D721Med (cell line): ENCODE measurements at regions not wholly inside any gene's neighbourhood (a gene's known extent, or its start where the extent isn't known, plus 50 kb on each side); places are given as distances from the start of the nearest gene placed in this dataset.

Experiments used
- DNase-seq: peaks from one replicate; pipeline ENCODE4 v3.0.0; 2011; ENCODE audit warnings: low spot score; ENCODE audit not compliant: insufficient read length
- FAIRE-seq: peaks from 2 replicates; lab custom pipeline; 2011; peaks lifted over from hg19 to GRCh38; lab: Jason Lieb, UNC
- TF ChIP-seq, protein P1 (sequence below): IDR thresholded peaks from 2 replicates; pipeline ENCODE4 v1.5.1; 2012; ENCODE audit warnings: mild to moderate bottlenecking, control low read depth; ENCODE audit not compliant: insufficient read depth; ENCODE audit errors: missing control alignments

- DNase-seq, result no peak
- TF ChIP-seq, protein P1, sequence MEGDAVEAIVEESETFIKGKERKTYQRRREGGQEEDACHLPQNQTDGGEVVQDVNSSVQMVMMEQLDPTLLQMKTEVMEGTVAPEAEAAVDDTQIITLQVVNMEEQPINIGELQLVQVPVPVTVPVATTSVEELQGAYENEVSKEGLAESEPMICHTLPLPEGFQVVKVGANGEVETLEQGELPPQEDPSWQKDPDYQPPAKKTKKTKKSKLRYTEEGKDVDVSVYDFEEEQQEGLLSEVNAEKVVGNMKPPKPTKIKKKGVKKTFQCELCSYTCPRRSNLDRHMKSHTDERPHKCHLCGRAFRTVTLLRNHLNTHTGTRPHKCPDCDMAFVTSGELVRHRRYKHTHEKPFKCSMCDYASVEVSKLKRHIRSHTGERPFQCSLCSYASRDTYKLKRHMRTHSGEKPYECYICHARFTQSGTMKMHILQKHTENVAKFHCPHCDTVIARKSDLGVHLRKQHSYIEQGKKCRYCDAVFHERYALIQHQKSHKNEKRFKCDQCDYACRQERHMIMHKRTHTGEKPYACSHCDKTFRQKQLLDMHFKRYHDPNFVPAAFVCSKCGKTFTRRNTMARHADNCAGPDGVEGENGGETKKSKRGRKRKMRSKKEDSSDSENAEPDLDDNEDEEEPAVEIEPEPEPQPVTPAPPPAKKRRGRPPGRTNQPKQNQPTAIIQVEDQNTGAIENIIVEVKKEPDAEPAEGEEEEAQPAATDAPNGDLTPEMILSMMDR, result no peak
- no peak for FAIRE-seq
Observed at GRCh38 chr2:83534416-83534815, 924.7 kb downstream of the SUCLG1 start.

DNA sequence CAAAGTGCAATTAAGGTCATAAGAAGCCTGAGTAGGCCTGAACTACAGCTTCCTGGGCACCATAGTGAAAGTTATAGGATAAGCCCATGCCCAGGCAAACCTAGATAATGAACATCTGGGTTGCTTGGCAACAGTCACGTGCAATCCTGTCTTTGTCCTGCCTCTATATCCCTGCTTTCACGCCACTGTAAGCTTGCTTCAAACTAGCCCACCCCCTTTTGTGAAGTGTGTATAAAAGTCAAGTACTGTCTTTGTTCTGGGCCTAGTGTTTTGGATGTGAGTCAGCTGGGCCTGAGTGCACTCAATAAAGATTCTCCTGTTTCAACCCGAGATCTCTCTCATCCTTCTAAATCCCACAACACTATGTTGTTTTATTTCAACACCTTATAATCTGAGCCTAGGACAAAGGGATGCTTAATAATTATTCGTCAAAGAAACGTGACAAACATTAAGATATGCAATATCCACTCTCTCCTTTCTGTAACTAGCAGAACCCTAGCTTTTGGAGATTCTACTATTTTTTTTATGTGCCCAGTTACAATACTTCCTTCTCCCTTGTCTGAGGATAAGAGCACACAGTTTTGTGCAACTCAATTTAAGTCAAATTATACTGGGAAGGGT, 927.8 kb downstream of the SUCLG1 start:
- DNase-seq, result no peak
- no peak for FAIRE-seq
- TF ChIP-seq, protein P1, result no peak

DNA sequence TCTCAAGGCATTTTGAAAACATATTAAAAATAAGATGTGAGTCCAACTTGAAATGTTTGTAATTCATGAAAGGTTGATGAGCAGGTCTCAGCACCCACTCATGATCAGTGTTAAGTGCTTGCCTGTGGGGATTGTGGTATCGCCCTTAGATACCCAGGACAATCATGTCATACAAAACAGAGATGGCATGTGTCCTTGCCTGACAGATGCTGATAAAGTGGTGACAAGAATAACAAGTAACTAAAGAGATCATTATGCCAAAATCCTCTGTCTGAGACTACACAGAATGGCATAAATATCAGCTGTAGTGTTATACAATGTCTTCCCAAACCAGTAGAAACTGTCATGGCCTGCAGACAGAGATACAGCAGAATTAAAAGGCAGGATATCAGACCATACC, 930.3 kb downstream of the SUCLG1 start:
- FAIRE-seq (no peak), DNase-seq (no peak)
- TF ChIP-seq, protein P1, result no peak

GRCh38 chr2:83522891-83523493, 936.1 kb downstream of the SUCLG1 start:
- FAIRE-seq, result no peak
- no peak for DNase-seq
- TF ChIP-seq, protein P1, result no peak

- DNase-seq (no peak), FAIRE-seq (no peak)
- TF ChIP-seq, protein P1, result no peak
Observed at GRCh38 chr2:83517727-83518368, 941.2 kb downstream of the SUCLG1 start.

DNA sequence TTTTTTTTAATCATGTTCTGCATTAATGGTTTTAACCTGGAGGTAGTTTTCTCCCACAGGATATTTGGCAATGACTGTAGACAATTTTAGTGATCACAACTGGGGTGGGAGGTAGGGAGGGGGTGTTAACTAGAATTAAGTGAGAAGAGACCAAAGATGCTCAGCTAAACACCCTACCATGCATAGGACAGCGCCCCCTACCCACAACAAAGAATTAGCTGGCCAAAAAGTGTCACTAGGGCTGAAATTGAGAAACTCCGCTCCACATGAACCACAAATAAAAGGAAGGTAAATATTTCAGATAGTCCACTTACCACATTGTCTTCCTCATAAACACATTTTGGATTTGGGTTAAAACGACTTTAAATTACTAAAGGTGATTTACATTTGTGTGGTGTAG, 942.6 kb downstream of the SUCLG1 start:
- DNase-seq, result no peak
- TF ChIP-seq, protein P1, result no peak
- FAIRE-seq, result no peak

DNA sequence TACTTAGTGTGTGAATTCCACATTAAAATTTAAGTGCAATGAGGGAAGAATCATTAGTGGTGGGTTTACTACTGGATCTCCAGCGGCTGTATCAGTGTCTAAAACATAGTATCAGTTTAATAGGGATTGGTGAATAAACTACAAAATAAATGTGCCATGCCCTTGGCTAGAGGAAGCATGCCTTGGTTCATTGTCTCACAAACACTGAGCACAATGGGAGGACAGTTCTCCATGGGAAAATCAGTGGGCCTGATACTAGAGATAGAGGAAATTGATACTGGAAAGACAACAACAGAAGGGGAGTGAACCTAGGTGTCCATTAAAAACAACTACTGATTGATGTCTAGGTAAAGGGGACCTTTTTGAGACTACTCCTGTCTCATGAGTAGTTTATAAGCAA, 971.6 kb downstream of the SUCLG1 start:
- DNase-seq (no peak), FAIRE-seq (no peak)
- TF ChIP-seq, protein P1, result no peak
